ENCODE measurements at regions not wholly inside any gene's neighbourhood (a gene's known extent, or its start where the extent isn't known, plus 50 kb on each side); places are given as distances from the start of the nearest gene placed in this dataset.

GRCh38 chr10:33057620-33058019 lies 99.6 kb upstream of the ITGB1 start (continued):
- TF ChIP-seq KLF16 (tag by site-specific recombination; IDR thresholded peaks at IDR 0.05) (no peak), ZNF521 (tag by site-specific recombination; IDR thresholded peaks at IDR 0.05) (no peak), ZNF580 (tag by site-specific recombination; IDR thresholded peaks at IDR 0.05) (no peak)
- TF ChIP-seq, protein P1, sequence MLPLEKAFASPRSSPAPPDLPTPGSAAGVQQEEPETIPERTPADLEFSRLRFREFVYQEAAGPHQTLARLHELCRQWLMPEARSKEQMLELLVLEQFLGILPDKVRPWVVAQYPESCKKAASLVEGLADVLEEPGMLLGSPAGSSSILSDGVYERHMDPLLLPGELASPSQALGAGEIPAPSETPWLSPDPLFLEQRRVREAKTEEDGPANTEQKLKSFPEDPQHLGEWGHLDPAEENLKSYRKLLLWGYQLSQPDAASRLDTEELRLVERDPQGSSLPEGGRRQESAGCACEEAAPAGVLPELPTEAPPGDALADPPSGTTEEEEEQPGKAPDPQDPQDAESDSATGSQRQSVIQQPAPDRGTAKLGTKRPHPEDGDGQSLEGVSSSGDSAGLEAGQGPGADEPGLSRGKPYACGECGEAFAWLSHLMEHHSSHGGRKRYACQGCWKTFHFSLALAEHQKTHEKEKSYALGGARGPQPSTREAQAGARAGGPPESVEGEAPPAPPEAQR (tag by site-specific recombination; IDR thresholded peaks at IDR 0.05) = no peak

DNA sequence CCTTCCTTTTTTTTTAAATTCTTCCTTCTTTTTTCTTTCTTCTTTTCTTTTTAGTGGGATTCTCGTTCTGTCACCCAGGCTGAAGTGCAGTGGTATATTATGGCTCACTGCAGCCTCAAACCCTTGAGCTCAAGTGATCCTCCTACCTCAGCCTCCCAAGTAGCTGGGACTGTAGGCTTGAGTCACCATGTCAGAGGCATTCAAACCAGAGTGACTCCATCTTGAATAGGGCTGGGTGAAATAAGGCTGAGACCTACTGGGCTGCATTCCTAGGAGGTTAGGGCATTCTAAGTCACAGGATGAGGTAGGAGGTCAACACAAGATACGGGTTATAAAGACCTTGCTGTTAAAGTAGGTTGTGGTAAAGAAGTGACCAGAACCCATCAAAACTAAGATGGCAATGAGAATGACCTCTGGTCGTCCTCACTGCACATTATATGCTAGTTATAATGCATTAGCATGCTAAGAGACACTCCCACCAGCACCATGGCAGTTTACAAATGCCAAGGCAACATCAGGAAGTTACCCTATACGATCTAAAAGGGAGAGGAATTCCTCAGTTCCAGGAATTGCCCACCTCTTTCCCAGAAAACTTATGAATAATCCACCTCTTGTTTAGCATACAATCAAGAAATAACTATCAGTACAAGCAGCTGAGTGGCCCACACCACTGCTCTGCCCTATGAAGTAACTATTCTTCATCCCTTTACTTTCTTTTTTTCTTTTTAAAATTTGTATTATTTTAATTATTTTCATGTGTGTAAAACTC lies 99.0 kb upstream of the ITGB1 start:
- no peak overlapping the region for H3K4me3 ChIP-seq (ENCODE audit: low read depth, low read length)
- no peak for TF ChIP-seq ZNF146 (tag by site-specific recombination; IDR thresholded peaks at IDR 0.05)
- no peak for TF ChIP-seq ZSCAN16 (tag by site-specific recombination; IDR thresholded peaks at IDR 0.05)
- no peak for TF ChIP-seq KLF1 (tag by site-specific recombination; IDR thresholded peaks at IDR 0.05)
- TF ChIP-seq ZNF19 (tag by site-specific recombination; IDR thresholded peaks at IDR 0.05; ENCODE audit: low read depth) = no peak
- TF ChIP-seq EGR2 (tag by site-specific recombination; IDR thresholded peaks at IDR 0.05; ENCODE audit: low read depth) = no peak
- TF ChIP-seq ZNF626 (tag by site-specific recombination; IDR thresholded peaks at IDR 0.05) = no peak
- no peak for TF ChIP-seq ZNF239 (tag by site-specific recombination; IDR thresholded peaks at IDR 0.05)
- no peak for TF ChIP-seq YY2 (tag by site-specific recombination; IDR thresholded peaks at IDR 0.05)
- no peak for TF ChIP-seq KLF7 (tag by site-specific recombination; IDR thresholded peaks at IDR 0.05; ENCODE audit: borderline replicate concordance)
- TF ChIP-seq GLI4 (tag by site-specific recombination; IDR thresholded peaks at IDR 0.05) = no peak
- TF ChIP-seq ZNF555 (tag by site-specific recombination; conservative IDR thresholded peaks at IDR 0.05) = no peak
- H3K4me1 ChIP-seq (ENCODE audit: control insufficient read depth, insufficient read depth, low read length) = no peaks in the 10 kb centered on the region
- H3K27ac ChIP-seq (ENCODE audit: extremely low read depth, low read depth, low read length) = no peak overlapping the region
- no peaks in the 10 kb centered on the region for H3K9me3 ChIP-seq (ENCODE audit: control insufficient read depth, insufficient read depth, low read depth, low read length)
- ChIA-PET POLR2A (no interaction called here), CTCF (interaction anchor here (0.7 to 1.4 kb wide), 2 partner anchors 10 to 95 kb away, joined by 3 to 4 read pairs; no protein-coding TSS in a partner anchor)
- H3K36me3 ChIP-seq (ENCODE audit: control insufficient read depth in 2 of 2, insufficient read depth in 1 of 2, low read length in 2 of 2) = no peaks in the 10 kb centered on the region

DNA sequence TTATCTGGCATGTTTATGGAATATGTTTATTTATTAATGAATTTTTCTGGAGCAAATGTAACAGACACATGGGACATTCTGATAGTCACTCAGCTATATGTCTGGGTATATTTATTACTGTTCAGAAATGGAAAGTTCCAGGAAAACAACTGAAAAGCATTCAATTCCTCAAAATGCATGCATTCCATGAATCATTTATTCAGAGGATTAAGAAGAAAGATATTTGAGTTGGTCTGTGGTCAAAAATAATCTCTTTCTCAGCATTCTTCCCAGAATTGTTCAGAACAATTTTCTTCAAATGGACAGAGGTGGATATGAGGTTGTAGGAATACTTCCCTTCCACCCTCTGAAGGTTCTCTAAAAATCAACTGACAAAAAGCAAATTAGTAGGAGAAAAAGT lies 97.6 kb upstream of the ITGB1 start:
- Histone ChIP-seq H3K27ac (ENCODE audit: extremely low read depth, low read depth, low read length) (no peak overlapping the region), H3K4me3 (ENCODE audit: low read depth, low read length) (no peak overlapping the region), H3K36me3 (ENCODE audit: control insufficient read depth in 2 of 2, insufficient read depth in 1 of 2, low read length in 2 of 2) (no peaks in the 10 kb centered on the region), H3K9me3 (ENCODE audit: control insufficient read depth, insufficient read depth, low read depth, low read length) (no peaks in the 10 kb centered on the region), H3K4me1 (ENCODE audit: control insufficient read depth, insufficient read depth, low read length) (no peaks in the 10 kb centered on the region)
- TF ChIP-seq, protein P2, sequence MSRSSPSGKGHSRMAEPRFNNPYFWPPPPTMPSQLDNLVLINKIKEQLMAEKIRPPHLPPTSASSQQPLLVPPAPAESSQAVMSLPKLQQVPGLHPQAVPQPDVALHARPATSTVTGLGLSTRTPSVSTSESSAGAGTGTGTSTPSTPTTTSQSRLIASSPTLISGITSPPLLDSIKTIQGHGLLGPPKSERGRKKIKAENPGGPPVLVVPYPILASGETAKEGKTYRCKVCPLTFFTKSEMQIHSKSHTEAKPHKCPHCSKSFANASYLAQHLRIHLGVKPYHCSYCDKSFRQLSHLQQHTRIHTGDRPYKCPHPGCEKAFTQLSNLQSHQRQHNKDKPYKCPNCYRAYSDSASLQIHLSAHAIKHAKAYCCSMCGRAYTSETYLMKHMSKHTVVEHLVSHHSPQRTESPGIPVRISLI (tag by site-specific recombination; IDR thresholded peaks at IDR 0.05) = no peak
- TF ChIP-seq ZNF747 (tag by site-specific recombination; IDR thresholded peaks at IDR 0.05) (no peak), ZNF560 (tag by site-specific recombination; IDR thresholded peaks at IDR 0.05; ENCODE audit: borderline replicate concordance) (no peak), HOXC10 (CRISPR knock-in tag; IDR thresholded peaks at IDR 0.05) (no peak), ZNF654 (tag by site-specific recombination; IDR thresholded peaks at IDR 0.05; ENCODE audit: low read depth) (no peak), OVOL3 (tag by site-specific recombination; IDR thresholded peaks at IDR 0.05) (no peak), ZNF19 (tag by site-specific recombination; IDR thresholded peaks at IDR 0.05; ENCODE audit: low read depth) (no peak), ZNF121 (tag by site-specific recombination; IDR thresholded peaks at IDR 0.05) (no peak), ZNF140 (tag by site-specific recombination; IDR thresholded peaks at IDR 0.05) (no peak), ZNF501 (tag by site-specific recombination; IDR thresholded peaks at IDR 0.05) (no peak), ZNF175 (tag by site-specific recombination; IDR thresholded peaks at IDR 0.05) (no peak), ZNF629 (tag by site-specific recombination; IDR thresholded peaks at IDR 0.05) (no peak), ZNF133 (tag by site-specific recombination; IDR thresholded peaks at IDR 0.05) (no peak), ZNF221 (tag by site-specific recombination; IDR thresholded peaks at IDR 0.05; ENCODE audit: borderline replicate concordance) (no peak), ZNF707 (tag by site-specific recombination; IDR thresholded peaks at IDR 0.05) (no peak), ZNF426 (tag by site-specific recombination; IDR thresholded peaks at IDR 0.05) (no peak)
- TF ChIP-seq, protein P3, sequence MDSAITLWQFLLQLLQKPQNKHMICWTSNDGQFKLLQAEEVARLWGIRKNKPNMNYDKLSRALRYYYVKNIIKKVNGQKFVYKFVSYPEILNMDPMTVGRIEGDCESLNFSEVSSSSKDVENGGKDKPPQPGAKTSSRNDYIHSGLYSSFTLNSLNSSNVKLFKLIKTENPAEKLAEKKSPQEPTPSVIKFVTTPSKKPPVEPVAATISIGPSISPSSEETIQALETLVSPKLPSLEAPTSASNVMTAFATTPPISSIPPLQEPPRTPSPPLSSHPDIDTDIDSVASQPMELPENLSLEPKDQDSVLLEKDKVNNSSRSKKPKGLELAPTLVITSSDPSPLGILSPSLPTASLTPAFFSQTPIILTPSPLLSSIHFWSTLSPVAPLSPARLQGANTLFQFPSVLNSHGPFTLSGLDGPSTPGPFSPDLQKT (IDR thresholded peaks at IDR 0.05; ENCODE audit: borderline replicate concordance, low read depth, low read length) = no peak
- POLR2A ChIA-PET = no interaction called here
- CTCF ChIA-PET = interaction anchor here (1.4 kb wide), 1 partner anchor 11 kb away, joined by 4 read pairs; no protein-coding TSS in a partner anchor

Data from HEK293 (cell line).